K562 (cell line): ENCODE measurements at regions not wholly inside any gene's neighbourhood (a gene's known extent, or its start where the extent isn't known, plus 50 kb on each side); places are given as distances from the start of the nearest gene placed in this dataset.

Source experiments
- ATAC-seq: fragments of 200-7000 bp; cut with Tn5 transposase; 3 replicates; pipeline ENCODE4 v1.9.1; 2020; ENCODE audit warnings: moderate library complexity
- BruUV-seq: library from RNA; stranded (reverse); fragments of 400-500 nt; replicated peaks from 2 replicates; lab custom pipeline; 2021; lab: Mats Ljungman, UMichigan
- CTCF ChIA-PET: fragments of 300-600 bp; formaldehyde crosslinking; extraction: SDS; loops from one replicate; lab custom pipeline; 2021; ENCODE audit warnings: low intra/inter-chr PET ratio; lab: Yijun Ruan, JAX
- POLR2A ChIA-PET: fragments of 300-600, 350-650 bp; sonication (Branson Sonifier 250); formaldehyde crosslinking; extraction: SDS; loops from one replicate; lab custom pipeline; 2021; ENCODE audit warnings: antibody characterized with exemption, inconsistent platforms; lab: Yijun Ruan, JAX
- DNase-seq, 4 experiments: peaks; one replicate each; pipeline versions ENCODE4 v3.0.0 to v3.0.0-alpha.2; 2011 to 2018; ENCODE audit warnings: low spot score in 3 of 4, mixed read lengths in 3 of 4; ENCODE audit errors: extremely low read depth in 1 of 4
- FAIRE-seq: peaks from 2 replicates; lab custom pipeline; 2011; peaks lifted over from hg19 to GRCh38; lab: Jason Lieb, UNC
- H2AFZ ChIP-seq: 2 replicates; pipeline ENCODE4 v1.6.0; 2011; ENCODE audit warnings: low read depth, low read length, control low read depth, inconsistent platforms
- H3K27ac ChIP-seq: fragments of 200-600 bp; 3 replicates; pipeline ENCODE4 v1.8.0; 2011; ENCODE audit warnings: low read depth, mild to moderate bottlenecking, control low read depth, inconsistent platforms, low read length, moderate library complexity, mixed read lengths; ENCODE audit errors: extremely low read depth
- H3K27me3 ChIP-seq, 2 experiments: fragments of 300-600 bp in 1 of 2; 2 replicates in 1 of 2; 3 replicates in 1 of 2; pipeline versions ENCODE4 v1.6.0 to v1.8.0; 2011; ENCODE audit warnings: inconsistent platforms in 2 of 2, low read length in 2 of 2, mild to moderate bottlenecking in 1 of 2, mixed read lengths in 1 of 2, moderate library complexity in 1 of 2; ENCODE audit not compliant: control insufficient read depth in 2 of 2, insufficient read depth in 2 of 2
- H3K36me3 ChIP-seq: fragments of 300-600 bp; 3 replicates; pipeline ENCODE4 v1.8.0; 2011; ENCODE audit warnings: mild to moderate bottlenecking, low read length, inconsistent platforms; ENCODE audit not compliant: control insufficient read depth, insufficient read depth
- H3K4me1 ChIP-seq, 2 experiments: fragments of 200-600 bp in 1 of 2; replicated peaks in 1 of 2; 2 replicates in 1 of 2; 3 replicates in 1 of 2; pipeline versions ENCODE4 v1.5.1 to v1.8.0; 2011; ENCODE audit warnings: inconsistent platforms in 2 of 2, low read length in 2 of 2, mild to moderate bottlenecking in 1 of 2, mixed read lengths in 1 of 2, moderate library complexity in 1 of 2; ENCODE audit not compliant: control insufficient read depth in 2 of 2, insufficient read depth in 2 of 2
- H3K4me2 ChIP-seq: 2 replicates; pipeline ENCODE4 v1.6.1; 2011; ENCODE audit warnings: low read length, control low read depth, inconsistent platforms, mixed read lengths; ENCODE audit not compliant: insufficient read depth
- H3K4me3 ChIP-seq: fragments of 200-600 bp; sonication (generic), shearing (Covaris generic); 2 replicates; pipeline ENCODE4 v1.5.1; 2016; ENCODE audit warnings: control low read depth, inconsistent platforms
- H3K79me2 ChIP-seq: fragments of 200-600 bp; 3 replicates; pipeline ENCODE4 v1.8.0; 2011; ENCODE audit warnings: low read length, inconsistent platforms; ENCODE audit not compliant: control insufficient read depth, insufficient read depth
- H3K9ac ChIP-seq, 2 experiments: 2 replicates each; pipeline versions ENCODE4 v1.6.0 to v1.6.1; 2011; ENCODE audit warnings: low read depth in 2 of 2, low read length in 2 of 2, control low read depth in 1 of 2, inconsistent platforms in 1 of 2, mild to moderate bottlenecking in 1 of 2, mixed read lengths in 1 of 2; ENCODE audit not compliant: insufficient read depth in 1 of 2
- H3K9me1 ChIP-seq: one replicate; pipeline ENCODE4 v1.6.0; 2011; ENCODE audit warnings: inconsistent platforms, mild to moderate bottlenecking, low read length, moderate library complexity; ENCODE audit not compliant: control insufficient read depth, insufficient read depth
- H3K9me3 ChIP-seq: replicated peaks from 2 replicates; pipeline ENCODE4 v1.5.1; 2011; ENCODE audit warnings: low read depth, low read length, inconsistent platforms; ENCODE audit not compliant: control insufficient read depth, insufficient read depth
- H4K20me1 ChIP-seq: replicated peaks from 2 replicates; pipeline ENCODE4 v1.6.1; 2011; ENCODE audit warnings: low read length, inconsistent platforms, mixed read lengths; ENCODE audit not compliant: control insufficient read depth, insufficient read depth
- CBFA2T3 ChIP-seq: fragments of 450-650 bp; IDR thresholded peaks from 2 replicates; pipeline ENCODE4 v1.6.1; 2017
- CTCF ChIP-seq, 3 experiments: IDR thresholded peaks in 2 of 3; conservative IDR thresholded peaks in 1 of 3; 2 replicates each; pipeline ENCODE4 v1.5.1; 2011 to 2012; ENCODE audit warnings: low read length in 3 of 3, mild to moderate bottlenecking in 3 of 3, control low read depth in 2 of 3, improper control_type of control experiment in 1 of 3, inconsistent platforms in 1 of 3, low read depth in 1 of 3, mixed read lengths in 1 of 3, moderate library complexity in 1 of 3; ENCODE audit not compliant: insufficient read depth in 2 of 3
- HBP1 ChIP-seq: fragments of 450-650 bp; formaldehyde crosslinking; IDR thresholded peaks from 2 replicates; pipeline ENCODE4 v1.4.0; 2022; ENCODE audit warnings: missing genetic modification characterization
- HSF4 ChIP-seq: fragments of 250-450 bp; sonication (Bioruptor Pico); IDR thresholded peaks from 2 replicates; pipeline ENCODE4 v2.1.2; 2022; ENCODE audit warnings: mild to moderate bottlenecking, moderate library complexity, borderline replicate concordance
- LEF1 ChIP-seq: fragments of 450-650 bp; IDR thresholded peaks from 2 replicates; pipeline ENCODE4 v1.6.1; 2016; ENCODE audit warnings: mild to moderate bottlenecking
- RUNX1 ChIP-seq: sonication (generic); IDR thresholded peaks from 2 replicates; pipeline ENCODE4 v1.6.1; 2016; ENCODE audit warnings: antibody characterized with exemption, low read depth
- STAT5B ChIP-seq: fragments of 250-450 bp; sonication (Bioruptor Pico); IDR thresholded peaks from 2 replicates; pipeline ENCODE4 v1.8.0; 2021; ENCODE audit warnings: mild to moderate bottlenecking, inconsistent platforms
- ZNF24 ChIP-seq: fragments of 450-650 bp; IDR thresholded peaks from 2 replicates; pipeline ENCODE4 v1.6.1; 2016
- WGBS: fragments of 100-300 bp; shearing (Covaris generic); methylation state at CpG from one replicate; pipeline ENCODE4 v1.1.6; 2016; ENCODE audit warnings: low coverage, mixed read lengths; ENCODE audit not compliant: insufficient coverage; ENCODE audit errors: missing lambda C conversion rate; 5-methylcytosine and 5-hydroxymethylcytosine counted together
- in situ Hi-C: fragments of 300-500 bp; cut with MboI; formaldehyde crosslinking; loops from 4 replicates; pipeline ENCODE4 v1.15.0; 2018; ENCODE audit warnings: inconsistent platforms, mixed read lengths
- intact Hi-C: fragments of 100-400 bp; cut with micrococcal nuclease; formaldehyde crosslinking; loops from 2 replicates; pipeline ENCODE4 v1.14.2; 2022

GRCh38 chr11:123354371-123354975 lies 75.6 kb upstream of the GRAMD1B start (continued):
- TF ChIP-seq HSF4 (CRISPR knock-in tag): no peak
- no peak for TF ChIP-seq CTCF (IDR thresholded peaks at IDR 0.05 in 2 of 3, conservative IDR thresholded peaks at IDR 0.05 in 1 of 3; ENCODE audit: insufficient read depth in 2 of 3, low read depth in 1 of 3, low read length in 3 of 3)
- TF ChIP-seq LEF1: no peak
- no peak for TF ChIP-seq STAT5B (CRISPR knock-in tag)
- TF ChIP-seq ZNF24: no peak

- WGBS: 0% methylated on average over 4 of the region's 6 CpGs
- no peak overlapping the region for H2AFZ ChIP-seq
- TF ChIP-seq RUNX1: no peak
- TF ChIP-seq HBP1 (CRISPR knock-in tag): no peak
- TF ChIP-seq CBFA2T3: no peak
- H3K27me3 ChIP-seq: 0 out of 5 replicates have a peak, but pooled peaks cover 0 to under 1% of the 10 kb centered on the region in 2 experiments
- H3K27ac ChIP-seq: no peak overlapping the region
- no peaks in the 10 kb centered on the region for H3K79me2 ChIP-seq
- no peaks in the 10 kb centered on the region for H3K4me1 ChIP-seq
- intact Hi-C loops (no loop called here), in situ Hi-C loops (no loop called here)
- DNase-seq: no peak
- no peak overlapping the region for H3K9ac ChIP-seq
- CTCF ChIA-PET: no interaction called here
- H3K4me2 ChIP-seq: no peak overlapping the region
- H3K36me3 ChIP-seq: no peaks in the 10 kb centered on the region
- no TSS peak for BruUV-seq
- 0 out of 2 replicates have a peak, but pooled peaks cover 3% of the 10 kb centered on the region for H4K20me1 ChIP-seq
- H3K9me3 ChIP-seq: no peaks in the 10 kb centered on the region
- POLR2A ChIA-PET: no interaction called here
- FAIRE-seq: no peak
- H3K9me1 ChIP-seq: no peaks in the 10 kb centered on the region
- no peak overlapping the region for H3K4me3 ChIP-seq
- ATAC-seq: no peak
Observed at GRCh38 chr11:123351375-123351774, 78.7 kb upstream of the GRAMD1B start.
